Vagina (tissue), 2 donors: ENCODE measurements at regions not wholly inside any gene's neighbourhood (a gene's known extent, or its start where the extent isn't known, plus 50 kb on each side); places are given as distances from the start of the nearest gene placed in this dataset.

ENCODE experiments used
- DNase-seq, 2 donors: peaks; one replicate each; pipeline ENCODE4 v3.0.0-alpha.2; 2017; ENCODE audit errors: extremely low spot score in 2 of 2
- H3K27ac ChIP-seq: fragments of 200-600 bp; sonication (generic); one replicate; pipeline ENCODE4 v1.5.1; 2019
- H3K27me3 ChIP-seq: fragments of 200-600 bp; sonication (generic); one replicate; pipeline ENCODE4 v1.5.1; 2019
- H3K36me3 ChIP-seq, 2 donors: fragments of 200-600 bp; sonication (generic); one replicate each; pipeline ENCODE4 v1.5.1; 2017 to 2019
- H3K4me1 ChIP-seq: fragments of 200-600 bp; sonication (generic); one replicate; pipeline ENCODE4 v1.5.1; 2019
- H3K4me3 ChIP-seq, 2 donors: fragments of 200-600 bp; sonication (generic); 1 replicate in 1 of 2; 2 replicates in 1 of 2; pipeline ENCODE4 v1.5.1; 2016 to 2019
- H3K9me3 ChIP-seq: fragments of 200-600 bp; sonication (generic); one replicate; pipeline ENCODE4 v1.5.1; 2019
- POLR2A ChIP-seq, 2 donors: fragments of 450-650 bp; IDR thresholded peaks; one replicate each; pipeline ENCODE4 v1.6.1; 2017; ENCODE audit warnings: antibody characterized with exemption in 2 of 2, mild to moderate bottlenecking in 2 of 2, moderate library complexity in 2 of 2
- POLR2AphosphoS5 ChIP-seq, 2 donors: sonication (generic); formaldehyde crosslinking; IDR thresholded peaks; one replicate each; pipeline ENCODE4 v1.9.0; 2017; ENCODE audit warnings: antibody characterized with exemption in 2 of 2, mild to moderate bottlenecking in 2 of 2, low read depth in 1 of 2; ENCODE audit not compliant: insufficient read depth in 1 of 2
- intact Hi-C: fragments of 100-400 bp; cut with DNase I; formaldehyde crosslinking; loops from one replicate; pipeline ENCODE4 v1.15.1; 2023
- TF ChIP-seq, protein P1 (sequence below), 3 experiments: fragments of 450-650 bp in 2 of 3; fragments of 200-600 bp in 1 of 3; sonication (generic) in 1 of 3; IDR thresholded peaks; one replicate each; pipeline ENCODE4 v1.5.1; 2017 to 2019; ENCODE audit warnings: antibody characterized with exemption in 3 of 3, mild to moderate bottlenecking in 2 of 3, moderate library complexity in 2 of 3

DNA sequence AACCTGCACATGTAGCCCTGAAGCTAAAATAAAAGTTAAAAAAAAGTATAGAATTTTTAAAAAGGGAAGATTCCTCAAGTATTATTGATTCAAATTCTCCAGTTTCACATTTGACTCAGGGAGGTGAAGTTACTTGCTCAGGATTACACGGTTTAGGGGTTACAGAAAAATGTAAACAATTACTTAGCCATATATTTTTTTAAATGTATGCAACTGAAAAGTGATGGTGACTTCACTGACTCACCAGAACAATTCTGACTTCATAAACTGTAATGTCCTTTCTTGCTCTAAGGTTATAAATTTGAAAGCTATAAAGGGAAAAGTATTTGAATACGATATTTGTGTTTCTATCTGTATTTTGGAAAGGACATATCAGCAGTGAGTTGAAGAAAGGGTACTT lies 371.2 kb downstream of the SPRY1 start:
- Histone ChIP-seq H3K4me1 (no peaks in the 10 kb centered on the region), H3K36me3 (no peaks in the 10 kb centered on the region), H3K27me3 (no peaks in the 10 kb centered on the region), H3K4me3 (no peak overlapping the region), H3K27ac (no peak overlapping the region), H3K9me3 (no peaks in the 10 kb centered on the region)
- intact Hi-C loops: no loop called here
- TF ChIP-seq, protein P1, sequence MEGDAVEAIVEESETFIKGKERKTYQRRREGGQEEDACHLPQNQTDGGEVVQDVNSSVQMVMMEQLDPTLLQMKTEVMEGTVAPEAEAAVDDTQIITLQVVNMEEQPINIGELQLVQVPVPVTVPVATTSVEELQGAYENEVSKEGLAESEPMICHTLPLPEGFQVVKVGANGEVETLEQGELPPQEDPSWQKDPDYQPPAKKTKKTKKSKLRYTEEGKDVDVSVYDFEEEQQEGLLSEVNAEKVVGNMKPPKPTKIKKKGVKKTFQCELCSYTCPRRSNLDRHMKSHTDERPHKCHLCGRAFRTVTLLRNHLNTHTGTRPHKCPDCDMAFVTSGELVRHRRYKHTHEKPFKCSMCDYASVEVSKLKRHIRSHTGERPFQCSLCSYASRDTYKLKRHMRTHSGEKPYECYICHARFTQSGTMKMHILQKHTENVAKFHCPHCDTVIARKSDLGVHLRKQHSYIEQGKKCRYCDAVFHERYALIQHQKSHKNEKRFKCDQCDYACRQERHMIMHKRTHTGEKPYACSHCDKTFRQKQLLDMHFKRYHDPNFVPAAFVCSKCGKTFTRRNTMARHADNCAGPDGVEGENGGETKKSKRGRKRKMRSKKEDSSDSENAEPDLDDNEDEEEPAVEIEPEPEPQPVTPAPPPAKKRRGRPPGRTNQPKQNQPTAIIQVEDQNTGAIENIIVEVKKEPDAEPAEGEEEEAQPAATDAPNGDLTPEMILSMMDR (IDR thresholded peaks at IDR 0.05): no peak
- TF ChIP-seq POLR2A (IDR thresholded peaks at IDR 0.05) (no peak), POLR2AphosphoS5 (IDR thresholded peaks at IDR 0.05; ENCODE audit: insufficient read depth in 1 of 2, low read depth in 1 of 2) (no peak)
- no peak for DNase-seq

DNA sequence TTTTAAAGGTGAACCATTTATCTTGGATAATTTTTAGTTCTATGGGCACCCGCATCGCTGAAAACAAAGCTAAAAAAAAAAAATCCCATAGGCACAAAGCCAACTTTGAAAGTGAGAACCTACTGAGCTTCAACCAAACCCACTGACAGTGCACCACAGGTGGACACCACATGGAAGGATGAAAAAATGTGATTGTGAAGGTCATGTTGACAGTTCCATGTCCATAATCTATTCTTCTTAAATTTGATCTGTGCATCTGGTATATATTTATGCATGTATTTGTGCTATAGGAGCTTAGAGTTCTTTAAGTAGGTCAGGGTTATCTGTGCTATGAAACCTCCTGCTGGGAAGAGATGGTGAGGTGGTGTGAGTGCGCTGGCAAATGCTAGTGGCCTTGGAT lies 374.3 kb downstream of the SPRY1 start:
- H3K4me1 ChIP-seq: no peaks in the 10 kb centered on the region
- no peaks in the 10 kb centered on the region for H3K27me3 ChIP-seq
- no peaks in the 10 kb centered on the region for H3K9me3 ChIP-seq
- intact Hi-C loops: loop anchor here (5.0 kb wide), 1 partner anchor 341 kb away; no protein-coding TSS in a partner anchor
- no peak overlapping the region for H3K4me3 ChIP-seq
- no peak overlapping the region for H3K27ac ChIP-seq
- no peaks in the 10 kb centered on the region for H3K36me3 ChIP-seq
- no peak for TF ChIP-seq POLR2A (IDR thresholded peaks at IDR 0.05)
- TF ChIP-seq POLR2AphosphoS5 (IDR thresholded peaks at IDR 0.05; ENCODE audit: insufficient read depth in 1 of 2, low read depth in 1 of 2): no peak
- TF ChIP-seq, protein P1 (IDR thresholded peaks at IDR 0.05): no peak
- DNase-seq: no peak

DNA sequence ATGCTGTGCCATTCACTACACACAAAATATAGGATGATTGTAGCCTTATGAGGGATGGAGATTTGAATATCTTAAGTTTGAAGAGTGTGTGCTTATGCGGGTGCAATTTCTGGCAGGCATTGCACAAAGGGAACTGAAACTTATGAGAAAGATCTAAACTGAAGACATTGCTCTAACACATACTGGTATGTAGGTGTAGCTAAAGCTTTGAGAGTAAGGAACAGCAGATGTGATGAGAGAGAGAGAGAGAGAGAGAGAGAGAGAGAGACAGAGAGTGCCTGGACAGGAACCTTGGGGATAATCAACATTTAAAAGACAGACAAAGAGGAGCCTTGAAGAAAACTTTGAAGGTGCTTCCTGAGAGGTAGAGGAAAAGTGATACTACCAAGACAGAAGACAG lies 379.7 kb downstream of the SPRY1 start:
- no peak for DNase-seq
- intact Hi-C loops: no loop called here
- TF ChIP-seq POLR2A (IDR thresholded peaks at IDR 0.05) (no peak), POLR2AphosphoS5 (IDR thresholded peaks at IDR 0.05; ENCODE audit: insufficient read depth in 1 of 2, low read depth in 1 of 2) (no peak)
- TF ChIP-seq, protein P1 (IDR thresholded peaks at IDR 0.05): no peak
- H3K36me3 ChIP-seq: no peaks in the 10 kb centered on the region
- H3K27me3 ChIP-seq: no peaks in the 10 kb centered on the region
- no peak overlapping the region for H3K4me3 ChIP-seq
- no peaks in the 10 kb centered on the region for H3K9me3 ChIP-seq
- H3K27ac ChIP-seq: no peak overlapping the region
- no peaks in the 10 kb centered on the region for H3K4me1 ChIP-seq

DNA sequence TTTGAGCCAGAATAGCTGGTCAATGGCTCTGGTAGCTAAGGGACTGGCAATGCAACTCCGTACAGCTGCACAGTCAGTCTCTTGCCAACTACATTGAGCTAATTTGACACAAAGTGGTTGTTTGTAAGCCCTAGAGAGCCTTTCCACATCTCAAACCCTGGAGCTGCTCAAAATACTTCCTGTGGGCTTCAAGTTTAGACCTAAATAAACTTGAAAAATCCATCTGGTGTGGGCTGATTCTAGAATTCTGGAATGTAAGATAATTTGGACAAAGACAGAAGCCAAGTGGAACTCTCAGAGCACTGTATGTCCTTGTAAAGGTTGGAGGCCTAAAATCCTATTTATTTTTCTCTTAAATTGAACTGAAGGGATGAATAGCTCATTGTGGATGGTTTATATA lies 380.8 kb downstream of the SPRY1 start:
- Histone ChIP-seq H3K27ac (no peak overlapping the region), H3K27me3 (no peaks in the 10 kb centered on the region), H3K9me3 (no peaks in the 10 kb centered on the region), H3K4me1 (no peaks in the 10 kb centered on the region), H3K36me3 (no peaks in the 10 kb centered on the region), H3K4me3 (no peak overlapping the region)
- DNase-seq: no peak
- intact Hi-C loops: no loop called here
- TF ChIP-seq, protein P1 (IDR thresholded peaks at IDR 0.05): no peak
- TF ChIP-seq POLR2AphosphoS5 (IDR thresholded peaks at IDR 0.05; ENCODE audit: insufficient read depth in 1 of 2, low read depth in 1 of 2): no peak
- TF ChIP-seq POLR2A (IDR thresholded peaks at IDR 0.05): no peak

DNA sequence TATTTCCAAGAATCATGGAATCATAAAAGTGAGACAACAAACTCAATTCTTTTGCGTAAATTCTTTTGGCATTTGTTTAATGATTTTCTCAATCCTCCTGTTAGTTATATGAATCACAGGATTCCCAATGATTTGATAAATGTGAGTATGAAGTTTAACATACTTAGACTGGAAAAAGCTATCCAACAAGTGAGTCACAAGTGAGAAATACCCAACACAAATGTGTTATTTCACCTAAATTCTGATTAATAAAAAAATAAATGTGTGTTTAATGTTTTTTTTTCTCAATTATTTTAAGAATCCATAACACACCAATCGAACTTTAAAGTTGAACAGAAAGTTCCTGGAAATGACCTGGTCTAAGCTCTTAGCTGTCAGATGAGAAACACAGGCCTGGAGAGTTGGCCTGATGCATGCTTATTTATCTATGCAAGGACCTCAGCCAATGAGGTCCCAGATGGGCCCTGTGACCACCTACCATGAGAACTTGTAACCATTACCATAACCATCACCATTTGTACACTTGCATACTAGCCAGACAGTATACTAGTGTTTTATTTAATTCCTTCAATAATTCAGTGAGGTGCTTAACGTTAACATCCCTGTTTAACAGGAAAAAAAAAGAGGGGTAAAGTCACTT lies 386.7 kb downstream of the SPRY1 start:
- no peaks in the 10 kb centered on the region for H3K27me3 ChIP-seq
- intact Hi-C loops: no loop called here

More for the DNA sequence above, 386.7 kb downstream of the SPRY1 start:
- H3K4me3 ChIP-seq: no peak overlapping the region
- TF ChIP-seq POLR2AphosphoS5 (IDR thresholded peaks at IDR 0.05; ENCODE audit: insufficient read depth in 1 of 2, low read depth in 1 of 2) (no peak), POLR2A (IDR thresholded peaks at IDR 0.05) (no peak)
- TF ChIP-seq, protein P1 (IDR thresholded peaks at IDR 0.05): no peak
- no peaks in the 10 kb centered on the region for H3K9me3 ChIP-seq
- peaks cover 10% of the 10 kb centered on the region for H3K4me1 ChIP-seq
- H3K36me3 ChIP-seq: no peaks in the 10 kb centered on the region
- H3K27ac ChIP-seq: no peak overlapping the region
- DNase-seq: no peak
